Ureter (tissue), 1 donor: ENCODE measurements at regions not wholly inside any gene's neighbourhood (a gene's known extent, or its start where the extent isn't known, plus 50 kb on each side); places are given as distances from the start of the nearest gene placed in this dataset.

Source experiments
- DNase-seq: peaks from one replicate; pipeline ENCODE4 v3.0.0-alpha.2; 2020; ENCODE audit warnings: low spot score
- donor health status: DM: yes; HTN: yes; CAD: no.

DNA sequence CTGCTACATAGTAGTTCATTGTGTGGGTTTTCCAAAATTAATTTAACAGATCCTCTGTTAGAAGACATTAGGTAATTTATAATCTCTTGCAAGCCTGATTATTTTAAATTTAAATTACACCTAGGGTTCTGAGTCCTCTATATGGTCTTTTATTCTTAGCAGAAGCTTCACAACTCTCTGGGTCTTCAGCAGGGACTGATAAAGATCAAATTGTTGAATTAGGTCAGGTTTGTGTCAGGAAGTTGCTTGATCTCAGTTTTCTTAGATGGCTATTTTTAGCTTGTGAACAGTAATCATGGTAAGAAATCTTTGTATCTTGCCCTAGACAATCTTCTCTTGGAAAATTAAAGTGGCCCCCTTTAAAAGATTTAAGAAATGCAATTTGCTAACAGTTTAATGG is 183.1 kb upstream of the HDAC9 start:
- DNase-seq, result no peak

DNA sequence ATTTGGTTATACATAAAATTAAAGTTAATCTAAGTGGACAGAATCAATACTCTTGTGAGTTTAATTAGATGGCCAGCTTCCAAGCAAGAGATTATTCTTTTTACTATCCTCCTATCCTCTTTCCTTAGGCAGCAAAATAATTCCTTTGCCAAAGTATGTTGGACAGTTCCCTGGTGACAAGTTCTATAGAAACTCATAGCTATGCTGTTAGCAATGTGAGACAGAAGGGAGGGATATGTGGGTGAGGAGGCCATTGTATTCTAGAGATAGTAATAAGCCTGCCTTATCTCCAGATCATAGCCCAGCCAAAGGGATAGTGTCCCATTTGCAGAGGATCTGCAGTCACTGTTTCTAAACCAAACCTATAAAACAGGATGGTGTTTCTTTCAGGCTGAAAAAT is 181.6 kb upstream of the HDAC9 start:
- no peak for DNase-seq

DNA sequence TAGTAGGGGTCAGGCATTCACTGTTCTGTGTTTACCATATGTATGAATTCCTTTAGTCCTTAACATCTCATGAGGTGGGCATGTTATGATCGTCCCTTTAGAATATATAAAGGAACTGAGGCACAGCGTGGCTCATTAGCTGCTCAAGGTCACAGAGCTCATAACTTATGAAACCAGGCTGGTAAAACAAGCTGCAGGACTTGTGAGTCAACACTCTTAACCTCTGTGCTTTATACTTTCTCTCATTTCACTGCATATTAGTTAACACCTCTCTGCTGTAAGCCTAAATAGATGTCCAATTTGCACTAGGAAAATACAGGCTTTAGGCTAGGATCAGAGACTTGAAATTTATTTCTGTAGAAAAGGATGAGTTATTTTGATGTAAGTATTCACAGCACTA is 180.3 kb upstream of the HDAC9 start:
- DNase-seq, result no peak

DNA sequence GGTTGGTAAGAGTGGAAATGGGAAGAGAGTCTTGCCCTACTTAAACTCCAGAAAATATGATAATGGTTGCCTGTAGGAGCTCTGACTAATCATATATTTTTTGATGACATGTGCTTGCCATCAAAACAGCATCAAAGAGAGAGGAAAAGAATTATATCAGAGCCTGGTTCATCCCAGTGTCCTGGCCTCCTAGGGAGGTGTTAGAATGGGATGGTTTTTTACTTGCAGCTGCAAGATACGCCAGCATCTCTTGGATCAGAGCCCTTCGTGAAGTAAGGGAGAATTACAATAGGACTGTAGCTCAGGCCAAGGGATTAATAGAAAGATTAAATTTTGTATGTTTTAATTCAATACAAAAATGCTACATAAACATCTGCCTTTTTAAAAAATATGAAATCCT is 177.6 kb upstream of the HDAC9 start:
- DNase-seq, result no peak

DNA sequence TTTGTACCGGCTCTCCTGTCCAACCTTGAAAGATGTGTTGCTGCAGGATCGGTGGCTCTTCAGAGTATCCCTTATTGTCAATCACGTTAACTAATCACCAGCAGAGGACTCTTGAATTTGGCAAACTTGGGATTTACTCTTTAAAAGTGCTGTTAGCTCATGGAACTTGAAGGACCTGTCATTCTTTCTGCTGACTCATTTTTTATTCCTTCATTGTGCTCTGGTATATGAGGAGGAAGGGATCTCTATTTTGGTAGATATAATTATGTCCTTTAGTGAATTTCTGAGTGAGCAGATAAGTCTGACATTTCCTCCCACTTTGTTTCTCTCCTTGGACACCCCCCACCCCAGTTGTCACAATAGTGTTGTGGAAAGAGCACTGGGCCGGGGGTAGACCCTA is 175.1 kb upstream of the HDAC9 start:
- no peak for DNase-seq

DNA sequence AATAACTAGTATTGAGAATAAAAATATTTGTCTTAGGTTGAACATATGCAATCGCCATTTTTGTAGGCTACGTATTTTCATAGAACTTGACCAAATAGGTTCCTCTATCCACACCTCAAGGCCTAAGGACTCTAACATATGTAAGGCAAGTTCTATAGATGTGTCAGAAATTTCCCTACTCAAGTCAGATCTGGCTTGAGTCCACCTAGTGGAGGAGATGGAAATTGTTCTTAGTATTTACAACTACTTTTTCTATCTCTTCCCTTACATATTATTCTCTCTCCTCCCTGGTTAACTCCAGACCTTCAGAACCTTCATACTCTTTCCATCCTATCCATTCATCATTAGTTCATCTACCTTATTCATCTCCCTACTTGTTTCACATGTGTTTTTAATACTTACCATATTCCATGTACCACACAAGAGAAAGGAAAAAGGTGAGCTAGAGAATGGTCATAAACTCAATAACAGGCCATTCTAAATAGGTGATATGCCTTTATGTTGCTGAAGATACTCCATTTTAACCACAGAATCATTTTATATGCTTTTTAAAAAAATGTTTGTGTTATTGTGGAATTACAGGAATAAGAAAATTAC is 174.5 kb upstream of the HDAC9 start:
- DNase-seq, result no peak

DNA sequence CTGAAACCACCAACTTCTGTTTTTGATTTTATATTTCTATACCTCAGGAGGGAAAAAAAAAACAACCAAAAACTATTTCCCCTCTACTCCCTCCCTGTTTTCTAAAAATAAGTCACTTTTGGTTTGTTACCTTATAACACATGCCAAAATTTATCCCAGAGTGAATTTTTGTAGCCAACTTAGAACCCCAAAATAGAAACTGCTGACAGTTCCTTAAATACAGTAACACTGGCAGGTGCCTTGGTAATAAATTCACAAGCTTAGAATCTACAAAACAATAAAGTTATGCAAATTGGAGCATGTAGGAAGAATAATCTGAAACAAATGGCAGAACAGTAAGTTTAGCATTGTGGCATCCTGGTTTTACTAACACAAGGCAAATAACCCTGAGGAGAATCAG is 165.0 kb upstream of the HDAC9 start:
- no peak for DNase-seq

DNA sequence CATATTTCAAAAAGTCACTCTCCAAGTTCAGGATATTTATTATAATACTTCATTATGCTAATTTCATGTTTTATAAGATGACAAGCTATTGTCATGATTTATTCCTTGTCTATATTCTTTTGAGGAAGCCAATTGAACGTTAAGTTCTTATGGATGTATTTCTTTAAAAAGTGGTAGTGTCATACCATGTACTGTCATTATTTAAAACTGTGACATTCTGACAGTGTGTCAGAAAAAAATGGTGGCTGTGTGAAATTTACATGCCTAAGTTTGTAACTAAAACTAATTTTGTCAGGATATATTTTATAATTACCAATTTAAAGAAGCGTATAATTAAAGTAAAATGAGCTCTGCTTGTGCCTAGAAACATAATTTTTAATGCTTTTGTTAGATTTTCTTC is 158.9 kb upstream of the HDAC9 start:
- DNase-seq, result no peak

DNA sequence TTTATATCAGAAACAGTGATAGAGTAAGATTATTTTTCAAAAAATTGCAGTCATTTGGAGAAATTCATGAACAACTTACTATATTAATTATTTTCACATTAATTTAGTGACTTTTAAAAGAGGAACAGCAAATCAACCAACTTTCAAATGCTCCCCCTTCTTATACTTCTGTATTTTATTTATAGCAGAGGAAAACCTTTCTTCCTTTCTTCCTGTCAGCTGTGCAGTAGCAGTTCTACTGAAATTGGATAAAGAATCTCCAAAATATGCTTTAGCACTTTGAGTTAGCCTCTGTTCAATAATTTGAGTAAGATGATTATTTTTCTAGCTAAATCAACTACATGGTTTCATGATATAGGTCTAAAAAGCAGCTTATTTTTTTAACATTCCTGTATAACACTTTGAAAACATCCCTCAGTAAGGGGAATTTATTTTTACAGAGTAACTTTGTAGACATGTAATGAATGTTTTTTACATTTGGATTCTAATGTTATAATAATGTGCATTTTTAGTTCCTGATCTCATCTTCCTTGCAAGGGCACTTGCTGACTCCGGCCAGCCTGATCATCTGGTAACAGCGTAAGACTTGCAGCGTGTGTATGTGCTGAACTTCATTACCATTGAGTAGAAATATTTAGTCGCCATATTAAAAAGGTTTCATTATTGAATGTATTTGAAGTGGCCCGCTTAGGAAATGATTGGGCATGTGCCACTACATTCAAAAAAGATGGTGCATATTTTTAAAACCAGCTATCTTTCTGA is 158.3 kb upstream of the HDAC9 start:
- DNase-seq, result no peak

DNA sequence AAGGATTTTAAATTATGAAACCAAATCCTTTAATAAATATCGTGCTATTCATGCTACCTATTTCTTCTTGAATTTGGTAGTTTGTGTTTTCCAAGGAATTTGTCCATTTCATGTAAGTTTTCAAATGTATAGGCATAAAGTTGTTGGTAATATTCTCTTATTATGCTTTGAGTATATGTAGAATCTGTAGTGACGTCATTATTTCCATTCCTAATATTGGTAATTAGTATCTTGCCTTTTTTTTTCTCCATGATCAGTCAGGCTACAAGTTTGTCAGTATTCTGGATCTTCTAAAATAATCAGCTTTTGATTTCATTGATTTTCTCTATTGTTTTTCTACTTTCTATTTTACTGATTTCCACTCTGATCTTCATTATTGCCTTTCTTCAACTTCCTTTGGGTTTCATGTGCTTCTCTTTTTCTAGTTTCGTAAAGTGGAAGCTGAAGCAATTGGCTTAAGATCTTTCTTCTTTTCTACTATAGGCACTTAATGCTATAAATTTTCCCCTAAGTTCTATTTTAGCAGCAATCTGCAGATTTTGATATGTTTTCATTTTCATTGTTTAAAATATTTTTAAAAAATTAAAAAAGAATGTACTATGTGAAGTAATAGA is 156.5 kb upstream of the HDAC9 start:
- no peak for DNase-seq

DNA sequence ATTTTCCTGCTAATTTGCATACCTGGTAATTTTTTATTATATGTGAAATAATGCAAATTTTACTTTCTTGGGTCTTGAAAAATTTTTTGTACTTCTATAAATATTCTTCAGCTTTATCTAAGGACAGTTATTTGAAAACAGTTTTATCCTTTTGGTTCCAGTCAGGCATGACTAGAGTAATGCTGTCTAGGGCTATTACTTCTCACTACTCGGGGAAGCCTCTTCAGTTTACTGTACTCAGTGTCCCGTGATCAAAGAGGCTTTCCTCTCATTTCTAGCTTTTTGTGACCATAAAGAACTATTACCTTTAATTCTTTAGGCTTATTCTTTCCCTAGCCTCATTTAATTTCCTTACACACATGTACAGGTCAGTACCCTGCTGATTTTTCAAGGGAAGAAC is 153.8 kb upstream of the HDAC9 start:
- no peak for DNase-seq

DNA sequence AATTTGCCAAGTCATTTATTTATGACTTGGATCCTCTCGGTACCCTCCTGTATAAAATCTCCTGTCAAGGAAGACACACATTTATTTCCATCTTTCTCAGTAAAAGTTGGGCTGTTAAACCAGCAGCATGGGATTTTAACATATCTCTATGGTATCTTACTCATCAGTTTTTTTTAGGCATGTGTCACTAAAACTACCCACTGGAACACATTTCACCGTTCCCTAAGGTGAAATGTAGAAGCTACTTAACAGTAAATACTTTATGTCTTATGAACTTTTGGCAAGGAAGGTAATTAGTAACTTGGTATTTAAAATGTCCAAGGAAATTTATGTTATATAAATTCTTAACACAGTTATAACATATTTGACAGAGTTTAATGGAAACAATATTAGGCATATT is 152.5 kb upstream of the HDAC9 start:
- no peak for DNase-seq

DNA sequence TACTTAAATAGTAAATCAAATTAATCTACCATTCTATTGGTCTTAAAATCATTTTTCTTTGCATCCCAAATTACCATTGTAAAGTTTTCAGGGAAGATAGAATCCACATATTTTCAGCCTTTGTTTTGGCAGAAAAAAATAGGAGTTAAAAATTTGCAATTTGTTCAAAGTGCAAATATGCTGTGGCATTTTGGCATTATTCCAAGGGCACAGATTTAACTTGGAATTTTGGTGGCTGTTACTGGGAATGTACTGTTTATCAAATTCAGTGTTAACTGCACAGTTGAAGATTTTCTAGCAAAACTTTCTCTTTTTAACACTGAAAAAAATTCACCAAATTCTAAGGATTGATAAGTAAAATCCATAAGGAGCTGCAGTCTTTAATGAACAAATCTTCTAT is 151.0 kb upstream of the HDAC9 start:
- no peak for DNase-seq

DNA sequence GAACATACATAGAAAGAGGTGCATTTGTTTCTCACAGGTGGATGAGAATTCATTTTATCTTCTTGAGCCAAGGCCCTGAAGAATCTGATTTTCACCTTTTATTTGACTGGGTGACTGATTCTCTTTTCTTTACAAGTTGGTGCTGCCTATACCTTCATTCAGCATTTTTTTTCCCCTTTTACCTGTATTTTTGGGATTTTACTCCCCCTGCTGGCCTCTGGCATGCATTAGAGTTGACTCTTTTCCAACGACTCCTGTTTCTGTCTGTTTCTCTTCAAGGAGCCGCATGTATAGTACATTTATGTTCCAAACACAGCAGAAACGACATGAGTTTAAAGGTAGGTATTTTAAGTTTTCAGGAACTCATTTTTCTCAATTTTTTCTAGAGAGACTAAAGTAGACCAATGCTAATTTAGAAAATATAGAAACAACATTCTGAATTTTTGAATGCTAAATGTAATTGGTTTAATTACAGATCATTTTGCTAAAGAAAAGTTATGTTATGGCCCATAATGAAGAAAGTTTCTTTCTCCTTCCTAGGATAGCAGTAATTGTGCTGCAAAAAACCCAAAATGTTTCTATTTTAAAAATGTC is 149.8 kb upstream of the HDAC9 start:
- no peak for DNase-seq

DNA sequence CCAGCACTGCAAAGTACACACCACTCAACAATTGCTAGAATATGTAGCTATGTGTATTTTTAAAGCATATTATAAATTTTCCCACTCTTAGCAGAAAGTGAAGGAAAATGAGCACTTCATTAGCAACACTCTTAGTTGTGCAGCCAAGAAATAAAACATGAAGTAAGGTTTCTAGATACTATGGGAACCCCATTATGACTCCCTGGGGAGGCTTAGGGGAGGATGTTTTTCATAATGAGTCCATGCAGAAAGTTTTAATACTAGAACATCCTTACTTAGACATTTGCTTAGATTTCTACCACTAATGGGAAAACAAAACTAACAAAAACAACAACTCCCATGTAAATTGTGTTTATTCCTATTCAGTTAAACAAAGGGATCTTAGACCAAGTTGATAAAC is 148.4 kb upstream of the HDAC9 start:
- DNase-seq, result no peak

DNA sequence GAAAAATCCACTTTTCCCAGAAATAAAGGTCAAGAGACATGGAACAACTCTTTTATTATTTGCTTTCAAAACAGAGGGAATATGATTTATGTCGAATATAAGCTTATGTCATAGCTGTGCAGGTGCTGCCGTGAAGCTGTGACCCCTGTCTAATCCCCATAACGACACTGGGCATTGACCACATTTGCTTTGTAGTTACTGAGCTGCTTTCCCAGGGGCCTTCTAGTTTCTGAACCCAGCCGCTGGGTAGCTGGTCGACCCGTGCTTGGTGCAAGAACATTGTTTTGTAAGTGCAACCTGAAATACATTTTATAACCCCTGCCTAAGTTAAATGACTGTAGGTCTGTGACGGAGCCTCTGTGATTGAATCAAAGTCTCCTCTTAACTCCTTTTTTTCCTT is 144.9 kb upstream of the HDAC9 start:
- no peak for DNase-seq

DNA sequence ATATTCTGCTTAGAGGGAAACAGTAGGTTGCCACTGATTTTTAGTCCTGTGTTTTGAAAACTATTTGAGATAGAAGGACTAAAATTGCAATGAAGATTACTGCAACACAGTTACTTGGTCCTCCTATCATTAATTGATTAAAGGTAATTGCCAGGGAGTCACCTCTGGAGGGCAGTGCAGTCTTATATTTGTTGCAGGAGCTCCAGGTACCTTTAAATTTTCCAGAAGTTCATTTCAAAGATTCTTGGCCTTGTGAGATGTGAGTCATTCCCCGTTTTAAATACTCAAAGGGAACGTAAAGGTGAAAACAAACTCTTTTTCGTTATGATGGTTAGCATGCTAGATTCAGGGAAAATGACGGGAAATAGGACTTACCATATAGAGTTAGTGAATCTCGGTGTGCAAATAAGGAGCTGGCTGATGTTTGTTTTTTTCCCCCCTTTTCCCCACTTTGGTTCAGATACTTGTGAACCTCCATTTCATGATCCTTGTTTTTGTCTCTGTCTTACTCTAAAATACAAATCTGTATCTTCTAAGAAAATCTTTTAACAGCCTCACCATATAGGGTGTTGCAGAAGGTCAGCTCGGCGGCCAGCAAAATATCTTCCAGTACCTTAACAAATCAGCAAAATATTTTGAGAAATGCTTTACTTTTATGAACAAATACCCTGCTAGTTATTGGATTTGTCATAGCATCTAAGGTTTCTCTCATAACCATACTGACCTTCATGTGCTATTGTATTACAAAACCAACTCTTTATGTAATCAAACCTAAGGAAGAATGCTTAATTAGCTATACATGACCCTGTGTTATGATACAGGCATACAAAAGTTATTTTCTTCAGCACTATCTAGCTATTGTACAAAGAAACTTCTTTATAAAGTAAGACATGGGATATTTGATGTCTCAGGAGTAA is 143.0 kb upstream of the HDAC9 start:
- DNase-seq, result peak; percentile 51

DNA sequence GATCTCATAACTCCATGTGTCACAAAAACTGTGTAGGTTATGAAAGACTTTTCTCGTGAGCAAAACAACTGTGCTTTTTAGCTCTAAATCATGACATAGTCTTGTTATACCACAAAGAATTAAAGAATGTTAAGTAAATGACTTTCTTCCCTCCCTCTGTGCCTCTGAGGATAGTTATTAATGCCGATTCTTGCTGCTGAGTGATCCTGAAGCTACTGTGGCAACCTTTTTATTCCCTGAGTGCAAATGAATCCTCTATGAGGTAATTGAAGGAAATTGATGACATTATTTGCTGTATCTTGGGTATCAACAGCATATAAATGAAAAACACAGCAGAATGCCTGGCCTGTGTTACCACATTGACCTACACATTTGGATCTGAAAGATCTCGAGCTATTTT is 142.2 kb upstream of the HDAC9 start:
- no peak for DNase-seq

DNA sequence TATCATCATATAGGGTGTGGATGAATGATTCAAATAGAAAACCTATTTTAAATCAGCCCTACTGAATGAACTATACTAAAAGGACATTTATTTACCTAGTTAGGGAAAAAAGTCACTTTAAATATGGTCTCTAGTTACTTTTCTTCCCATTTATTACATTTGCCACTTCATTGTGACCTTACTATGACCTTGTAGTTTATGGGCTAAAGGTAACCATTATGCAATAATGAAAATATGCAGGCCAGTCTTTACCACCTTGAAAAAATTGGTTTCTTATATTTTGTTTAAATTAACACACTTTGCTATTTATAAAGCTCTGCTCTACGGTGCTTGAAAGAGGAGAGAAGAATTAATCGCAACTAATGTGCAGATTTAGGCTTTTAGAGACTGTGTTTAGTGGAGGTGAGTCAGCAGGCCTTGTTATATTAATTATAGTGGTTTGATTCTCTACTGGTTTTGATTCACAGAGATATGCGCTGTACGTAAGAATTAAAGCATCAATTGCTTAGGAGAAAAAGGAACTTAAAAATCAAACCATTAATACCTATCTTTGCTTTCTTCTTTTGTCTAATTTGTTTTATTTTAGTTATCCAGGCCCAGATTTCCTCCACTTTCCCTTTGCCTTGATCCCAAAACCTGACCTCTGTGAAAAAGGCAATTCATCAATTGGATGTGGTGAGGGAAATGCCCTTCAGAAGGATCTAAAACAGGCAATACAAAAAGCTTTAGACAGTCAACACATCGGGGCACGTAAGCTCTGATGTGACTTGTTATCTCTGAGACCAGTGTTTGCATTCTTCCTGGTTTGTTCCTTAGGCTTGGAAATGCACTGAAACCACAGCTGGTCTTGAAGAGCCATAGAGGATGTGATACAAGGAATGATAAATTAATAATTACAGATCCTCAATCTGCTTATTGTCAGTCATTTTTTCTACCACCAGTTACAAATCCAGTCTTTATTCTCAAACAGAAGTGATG is 141.2 kb upstream of the HDAC9 start:
- DNase-seq, result no peak

DNA sequence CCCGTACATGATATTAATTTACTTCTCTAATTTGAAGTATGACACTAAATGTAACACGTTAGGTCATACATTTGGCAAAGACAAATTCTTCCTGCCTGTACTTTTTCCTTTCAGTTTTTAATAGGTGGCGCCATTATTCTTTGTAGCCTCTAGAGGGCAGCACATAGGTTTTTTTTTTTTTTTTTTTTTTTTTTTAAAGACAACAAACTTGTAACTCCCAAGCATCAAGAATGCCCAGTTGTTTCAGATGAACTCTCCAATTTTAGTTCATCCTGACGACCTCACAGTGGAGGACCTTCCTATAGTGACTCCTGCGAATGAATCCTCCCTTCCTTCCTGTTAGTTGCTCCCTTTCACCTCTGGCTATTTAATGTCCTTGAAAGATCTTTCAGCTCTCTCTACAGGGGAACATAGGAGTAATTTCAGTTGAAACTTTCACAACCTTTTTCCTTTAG is 139.3 kb upstream of the HDAC9 start:
- DNase-seq, result no peak

DNA sequence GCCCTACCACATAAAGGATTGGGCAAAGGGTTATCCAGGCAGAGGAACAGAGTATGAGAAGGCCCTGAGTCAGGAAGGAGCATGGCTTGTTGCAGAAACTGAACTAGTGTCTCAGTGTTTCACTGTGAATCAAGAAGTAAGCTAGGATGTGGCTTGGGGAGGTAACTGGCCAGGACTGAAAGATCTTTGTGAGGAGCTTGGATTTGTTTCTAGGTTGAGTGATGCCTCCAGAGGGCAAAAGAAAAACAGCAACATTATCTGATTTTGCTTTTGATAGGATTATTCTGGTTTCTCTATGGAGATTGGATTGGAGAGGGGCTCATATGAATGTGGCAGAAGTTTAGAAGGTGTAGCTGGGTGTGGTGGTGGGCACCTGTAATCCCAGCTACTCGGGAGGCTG is 137.9 kb upstream of the HDAC9 start:
- no peak for DNase-seq
